DND-41 (cell line): ENCODE measurements at regions not wholly inside any gene's neighbourhood (a gene's known extent, or its start where the extent isn't known, plus 50 kb on each side); places are given as distances from the start of the nearest gene placed in this dataset.

ENCODE experiments used
- EZH2 ChIP-seq: IDR thresholded peaks from 3 replicates; pipeline ENCODE4 v1.6.1; 2012; ENCODE audit warnings: borderline replicate concordance, low read depth, mild to moderate bottlenecking, moderate library complexity, low read length, inconsistent platforms; ENCODE audit not compliant: severe bottlenecking
- TF ChIP-seq, protein P1 (sequence below): IDR thresholded peaks from 2 replicates; pipeline ENCODE4 v1.5.1; 2012; ENCODE audit warnings: borderline replicate concordance, low read length, moderate library complexity, mild to moderate bottlenecking; ENCODE audit not compliant: poor library complexity, severe bottlenecking; ENCODE audit errors: extremely low read depth

DNA sequence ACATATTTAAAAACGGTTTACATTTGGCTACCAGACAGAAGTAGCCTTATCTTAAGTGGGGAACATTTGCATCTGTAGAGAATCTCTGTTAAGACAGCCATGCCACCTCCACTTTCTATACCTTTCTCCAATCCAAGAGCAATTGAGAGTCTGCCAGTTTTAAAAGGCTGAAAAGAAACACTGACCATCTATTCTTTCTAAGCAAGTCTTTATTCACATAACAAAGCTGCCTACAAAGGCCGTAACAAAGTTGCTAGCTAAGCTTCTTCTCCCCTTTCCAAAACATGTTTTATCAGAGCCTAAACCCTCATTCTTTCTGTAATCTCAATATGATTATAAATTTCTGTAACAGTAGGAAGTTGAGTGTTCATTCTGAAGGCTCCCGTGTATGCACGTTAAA, 1078.3 kb downstream of the NCAM2 start:
- TF ChIP-seq, protein P1, sequence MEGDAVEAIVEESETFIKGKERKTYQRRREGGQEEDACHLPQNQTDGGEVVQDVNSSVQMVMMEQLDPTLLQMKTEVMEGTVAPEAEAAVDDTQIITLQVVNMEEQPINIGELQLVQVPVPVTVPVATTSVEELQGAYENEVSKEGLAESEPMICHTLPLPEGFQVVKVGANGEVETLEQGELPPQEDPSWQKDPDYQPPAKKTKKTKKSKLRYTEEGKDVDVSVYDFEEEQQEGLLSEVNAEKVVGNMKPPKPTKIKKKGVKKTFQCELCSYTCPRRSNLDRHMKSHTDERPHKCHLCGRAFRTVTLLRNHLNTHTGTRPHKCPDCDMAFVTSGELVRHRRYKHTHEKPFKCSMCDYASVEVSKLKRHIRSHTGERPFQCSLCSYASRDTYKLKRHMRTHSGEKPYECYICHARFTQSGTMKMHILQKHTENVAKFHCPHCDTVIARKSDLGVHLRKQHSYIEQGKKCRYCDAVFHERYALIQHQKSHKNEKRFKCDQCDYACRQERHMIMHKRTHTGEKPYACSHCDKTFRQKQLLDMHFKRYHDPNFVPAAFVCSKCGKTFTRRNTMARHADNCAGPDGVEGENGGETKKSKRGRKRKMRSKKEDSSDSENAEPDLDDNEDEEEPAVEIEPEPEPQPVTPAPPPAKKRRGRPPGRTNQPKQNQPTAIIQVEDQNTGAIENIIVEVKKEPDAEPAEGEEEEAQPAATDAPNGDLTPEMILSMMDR: no peak
- no peak for TF ChIP-seq EZH2
